Neural cell (in vitro differentiated cells): ENCODE measurements at regions not wholly inside any gene's neighbourhood (a gene's known extent, or its start where the extent isn't known, plus 50 kb on each side); places are given as distances from the start of the nearest gene placed in this dataset.

Experiments used
- H2AFZ ChIP-seq: fragments of 200-600, 300-800 bp; sonication (generic), shearing (Covaris generic); 2 replicates; pipeline ENCODE4 v1.6.0; 2014; ENCODE audit warnings: low read depth, mild to moderate bottlenecking, antibody characterized with exemption, low read length, moderate library complexity
- H3F3A ChIP-seq: fragments of 200-600 bp; shearing (Covaris generic); 2 replicates; pipeline ENCODE4 v1.6.1; 2016; ENCODE audit warnings: mild to moderate bottlenecking, moderate library complexity, mixed read lengths, antibody characterized with exemption, low read length; ENCODE audit not compliant: insufficient read depth, poor library complexity, severe bottlenecking
- H3K27ac ChIP-seq: fragments of 200-600, 300-800 bp; sonication (generic), shearing (Covaris generic); 2 replicates; pipeline ENCODE4 v1.5.1; 2014; ENCODE audit warnings: mild to moderate bottlenecking, low read length, moderate library complexity
- H3K27me3 ChIP-seq: fragments of 300-800, 200-600 bp; sonication (generic), shearing (Covaris generic); 2 replicates; pipeline ENCODE4 v1.6.0; 2014; ENCODE audit warnings: mild to moderate bottlenecking, low read depth, low read length, moderate library complexity; ENCODE audit not compliant: insufficient read depth
- H3K36me3 ChIP-seq: fragments of 300-800, 200-600 bp; sonication (generic), shearing (Covaris generic); 2 replicates; pipeline ENCODE4 v1.5.1; 2014; ENCODE audit warnings: mild to moderate bottlenecking, antibody characterized with exemption, low read length, moderate library complexity; ENCODE audit not compliant: insufficient read depth
- H3K4me2 ChIP-seq: fragments of 300-800, 200-600 bp; sonication (generic), shearing (Covaris generic); 2 replicates; pipeline ENCODE4 v1.6.0; 2014; ENCODE audit warnings: mild to moderate bottlenecking, low read length
- H3K4me3 ChIP-seq: fragments of 300-800, 200-600 bp; sonication (generic), shearing (Covaris generic); 2 replicates; pipeline ENCODE4 v1.5.1; 2014; ENCODE audit warnings: mild to moderate bottlenecking, low read length, moderate library complexity
- H3K79me2 ChIP-seq: fragments of 200-600 bp; shearing (Covaris generic); replicated peaks from 2 replicates; pipeline ENCODE4 v1.6.0; 2014; ENCODE audit warnings: mild to moderate bottlenecking, low read length, moderate library complexity; ENCODE audit not compliant: insufficient read depth
- H3K9ac ChIP-seq: fragments of 300-800, 200-600 bp; sonication (generic), shearing (Covaris generic); 2 replicates; pipeline ENCODE4 v1.6.1; 2016; ENCODE audit warnings: mild to moderate bottlenecking, low read length, mixed read lengths
- H3K9me2 ChIP-seq: fragments of 200-600 bp; shearing (Covaris generic); 2 replicates; pipeline ENCODE4 v1.6.1; 2016; ENCODE audit warnings: mild to moderate bottlenecking, low read length, mixed read lengths; ENCODE audit not compliant: insufficient read depth
- H3K9me3 ChIP-seq: fragments of 200-600, 300-800 bp; sonication (generic), shearing (Covaris generic); 2 replicates; pipeline ENCODE4 v1.6.1; 2016; ENCODE audit warnings: mild to moderate bottlenecking, mixed run types, low read length, moderate library complexity, mixed read lengths
- H4K20me1 ChIP-seq: fragments of 200-600 bp; shearing (Covaris generic); 2 replicates; pipeline ENCODE4 v1.6.1; 2016; ENCODE audit warnings: mild to moderate bottlenecking, mixed run types; ENCODE audit not compliant: insufficient read depth
- CTCF ChIP-seq: fragments of 450-650 bp; IDR thresholded peaks from 2 replicates; pipeline ENCODE4 v1.5.1; 2014; ENCODE audit warnings: antibody characterized with exemption, mild to moderate bottlenecking, moderate library complexity; ENCODE audit not compliant: poor library complexity, severe bottlenecking
- EP300 ChIP-seq: fragments of 450-650 bp; conservative IDR thresholded peaks from 2 replicates; pipeline ENCODE4 v1.6.1; 2014; ENCODE audit warnings: antibody characterized with exemption, mild to moderate bottlenecking, moderate library complexity; ENCODE audit not compliant: poor library complexity, severe bottlenecking
- EZH2 ChIP-seq: fragments of 200-600, 300-800 bp; shearing (Covaris generic), sonication (generic); IDR thresholded peaks from 2 replicates; pipeline ENCODE4 v1.6.1; 2014; ENCODE audit warnings: antibody characterized with exemption, low read length, borderline replicate concordance, mild to moderate bottlenecking; ENCODE audit not compliant: insufficient read depth, poor library complexity, severe bottlenecking
- MXI1 ChIP-seq: fragments of 450-650 bp; conservative IDR thresholded peaks from 2 replicates; pipeline ENCODE4 v1.6.1; 2014; ENCODE audit warnings: antibody characterized with exemption, mild to moderate bottlenecking; ENCODE audit not compliant: poor library complexity, severe bottlenecking
- POLR2AphosphoS5 ChIP-seq: IDR thresholded peaks from 2 replicates; pipeline ENCODE4 v1.6.1; 2012
- RAD21 ChIP-seq: fragments of 450-650 bp; conservative IDR thresholded peaks from 2 replicates; pipeline ENCODE4 v1.6.1; 2014; ENCODE audit warnings: antibody characterized with exemption, mild to moderate bottlenecking, moderate library complexity
- REST ChIP-seq: IDR thresholded peaks from 2 replicates; pipeline ENCODE4 v1.6.1; 2012; ENCODE audit warnings: borderline replicate concordance
- SMC3 ChIP-seq: fragments of 450-650 bp; conservative IDR thresholded peaks from 2 replicates; pipeline ENCODE4 v1.6.1; 2014; ENCODE audit warnings: antibody characterized with exemption, mild to moderate bottlenecking, moderate library complexity; ENCODE audit not compliant: poor library complexity
- TAF1 ChIP-seq: IDR thresholded peaks from 2 replicates; pipeline ENCODE4 v1.6.1; 2012; ENCODE audit warnings: low read depth

DNA sequence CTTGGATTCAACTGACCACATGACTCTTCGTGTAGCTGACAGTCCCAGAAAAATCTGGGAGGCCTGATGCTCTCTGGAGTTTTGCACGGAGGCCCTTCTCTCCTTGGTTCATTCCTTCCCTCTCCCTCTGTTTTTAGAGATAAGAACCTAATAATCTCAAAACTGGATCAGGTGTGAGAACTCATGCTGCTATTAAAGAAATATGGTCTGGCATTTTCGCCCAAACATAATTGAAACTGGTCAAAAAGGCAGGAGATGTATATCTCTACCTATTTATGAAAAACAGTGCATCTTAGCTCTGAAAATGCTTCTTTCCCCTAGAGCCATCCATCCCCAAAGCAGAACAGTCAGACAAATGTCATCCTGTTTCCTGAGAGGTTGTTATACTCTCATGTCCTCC lies 397.5 kb downstream of the PRELID2 start:
- Histone ChIP-seq H4K20me1 (no peaks in the 10 kb centered on the region), H2AFZ (no peak overlapping the region), H3K9ac (no peak overlapping the region), H3K27me3 (no peaks in the 10 kb centered on the region), H3K27ac (no peak overlapping the region), H3K4me3 (no peak overlapping the region), H3K79me2 (no peaks in the 10 kb centered on the region), H3K9me3 (no peaks in the 10 kb centered on the region), H3K4me2 (no peak overlapping the region), H3K9me2 (no peaks in the 10 kb centered on the region), H3K36me3 (no peaks in the 10 kb centered on the region), H3F3A (no peaks in the 10 kb centered on the region)
- TF ChIP-seq REST = no peak
- TF ChIP-seq CTCF = no peak
- no peak for TF ChIP-seq EP300
- no peak for TF ChIP-seq TAF1
- TF ChIP-seq MXI1 = no peak
- no peak for TF ChIP-seq RAD21
- no peak for TF ChIP-seq SMC3

- H3K27ac ChIP-seq = no peak overlapping the region
- H4K20me1 ChIP-seq = no peaks in the 10 kb centered on the region
- no peak overlapping the region for H3K9ac ChIP-seq
- no peaks in the 10 kb centered on the region for H3K79me2 ChIP-seq
- no peaks in the 10 kb centered on the region for H3K27me3 ChIP-seq
- TF ChIP-seq RAD21 = no peak
- H3K4me3 ChIP-seq = no peak overlapping the region
- no peaks in the 10 kb centered on the region for H3K36me3 ChIP-seq
- no peak overlapping the region for H2AFZ ChIP-seq
- no peaks in the 10 kb centered on the region for H3K9me2 ChIP-seq
- H3K9me3 ChIP-seq = no peaks in the 10 kb centered on the region
- H3K4me2 ChIP-seq = no peak overlapping the region
- no peaks in the 10 kb centered on the region for H3F3A ChIP-seq
Measured at GRCh38 chr5:145433077-145433476, 402.1 kb downstream of the PRELID2 start.

GRCh38 chr5:145429170-145429569 lies 406.0 kb downstream of the PRELID2 start:
- Histone ChIP-seq H3K9me2 (no peaks in the 10 kb centered on the region), H3K9me3 (no peaks in the 10 kb centered on the region), H3K79me2 (no peaks in the 10 kb centered on the region), H3K36me3 (no peaks in the 10 kb centered on the region), H3K27me3 (no peaks in the 10 kb centered on the region), H3K4me3 (no peak overlapping the region), H4K20me1 (no peaks in the 10 kb centered on the region), H2AFZ (no peak overlapping the region), H3F3A (no peaks in the 10 kb centered on the region), H3K27ac (no peak overlapping the region), H3K4me2 (no peak overlapping the region), H3K9ac (no peak overlapping the region)
- TF ChIP-seq CTCF (no peak), MXI1 (no peak), EZH2 (no peak), REST (no peak), SMC3 (no peak), EP300 (no peak), RAD21 (no peak), POLR2AphosphoS5 (no peak), TAF1 (no peak)
